ENCODE measurements at regions not wholly inside any gene's neighbourhood (a gene's known extent, or its start where the extent isn't known, plus 50 kb on each side); places are given as distances from the start of the nearest gene placed in this dataset.

DNA sequence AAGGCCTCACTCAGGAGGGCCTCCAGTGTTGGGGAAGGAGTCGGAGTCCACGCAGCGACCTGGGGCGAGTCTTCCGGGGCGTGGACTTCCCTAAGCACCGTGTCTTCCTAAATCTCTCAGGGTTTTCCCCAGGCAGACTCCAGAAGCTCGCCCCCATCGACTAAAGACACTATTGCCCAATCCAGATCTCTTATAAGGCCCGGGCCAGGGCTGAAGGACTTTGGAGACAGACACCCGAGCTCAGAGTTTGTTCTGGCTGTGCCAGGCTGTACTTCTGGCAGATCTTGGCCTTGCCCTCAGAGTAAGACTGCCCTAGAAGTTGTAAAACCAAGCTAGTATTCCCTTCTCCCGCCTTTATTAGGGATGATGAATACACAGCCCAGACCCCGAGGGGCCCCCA lies 191.4 kb downstream of the BUD13 start:
- TF ChIP-seq, protein P1, sequence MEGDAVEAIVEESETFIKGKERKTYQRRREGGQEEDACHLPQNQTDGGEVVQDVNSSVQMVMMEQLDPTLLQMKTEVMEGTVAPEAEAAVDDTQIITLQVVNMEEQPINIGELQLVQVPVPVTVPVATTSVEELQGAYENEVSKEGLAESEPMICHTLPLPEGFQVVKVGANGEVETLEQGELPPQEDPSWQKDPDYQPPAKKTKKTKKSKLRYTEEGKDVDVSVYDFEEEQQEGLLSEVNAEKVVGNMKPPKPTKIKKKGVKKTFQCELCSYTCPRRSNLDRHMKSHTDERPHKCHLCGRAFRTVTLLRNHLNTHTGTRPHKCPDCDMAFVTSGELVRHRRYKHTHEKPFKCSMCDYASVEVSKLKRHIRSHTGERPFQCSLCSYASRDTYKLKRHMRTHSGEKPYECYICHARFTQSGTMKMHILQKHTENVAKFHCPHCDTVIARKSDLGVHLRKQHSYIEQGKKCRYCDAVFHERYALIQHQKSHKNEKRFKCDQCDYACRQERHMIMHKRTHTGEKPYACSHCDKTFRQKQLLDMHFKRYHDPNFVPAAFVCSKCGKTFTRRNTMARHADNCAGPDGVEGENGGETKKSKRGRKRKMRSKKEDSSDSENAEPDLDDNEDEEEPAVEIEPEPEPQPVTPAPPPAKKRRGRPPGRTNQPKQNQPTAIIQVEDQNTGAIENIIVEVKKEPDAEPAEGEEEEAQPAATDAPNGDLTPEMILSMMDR (IDR thresholded peaks at IDR 0.05) = no peak
- no peak for TF ChIP-seq EP300 (IDR thresholded peaks at IDR 0.05)
